DOHH2 (cell line): ENCODE measurements at regions not wholly inside any gene's neighbourhood (a gene's known extent, or its start where the extent isn't known, plus 50 kb on each side); places are given as distances from the start of the nearest gene placed in this dataset.

ENCODE experiments used
- H3F3A ChIP-seq: fragments of 200-600 bp; sonication (generic), shearing (Covaris generic); 2 replicates; pipeline ENCODE4 v1.6.0; 2016; ENCODE audit warnings: antibody characterized with exemption, mild to moderate bottlenecking; ENCODE audit not compliant: control insufficient read depth, insufficient read depth
- H3K27ac ChIP-seq: fragments of 200-600 bp; sonication (generic); 2 replicates; pipeline ENCODE4 v1.5.1; 2014; ENCODE audit warnings: low read depth, mild to moderate bottlenecking, low read length, moderate library complexity
- H3K27me3 ChIP-seq: fragments of 200-600 bp; sonication (generic); 2 replicates; pipeline ENCODE4 v1.6.1; 2014; ENCODE audit warnings: mild to moderate bottlenecking, low read length, mixed read lengths; ENCODE audit not compliant: control insufficient read depth
- H3K36me3 ChIP-seq: fragments of 200-600 bp; sonication (generic); 2 replicates; pipeline ENCODE4 v1.6.1; 2014; ENCODE audit warnings: mild to moderate bottlenecking, low read length, moderate library complexity, mixed read lengths; ENCODE audit not compliant: control insufficient read depth
- H3K4me1 ChIP-seq: fragments of 200-600 bp; sonication (generic); 2 replicates; pipeline ENCODE4 v1.6.1; 2014; ENCODE audit warnings: mild to moderate bottlenecking, low read length, mixed read lengths; ENCODE audit not compliant: control insufficient read depth
- H3K4me2 ChIP-seq: fragments of 200-600 bp; sonication (generic); 2 replicates; pipeline ENCODE4 v1.6.0; 2014; ENCODE audit warnings: mild to moderate bottlenecking, low read length, moderate library complexity
- H3K4me3 ChIP-seq: fragments of 200-600 bp; sonication (generic); 2 replicates; pipeline ENCODE4 v1.5.1; 2014; ENCODE audit warnings: mild to moderate bottlenecking, low read length, mixed read lengths
- H3K79me2 ChIP-seq: fragments of 200-600 bp; sonication (generic); 2 replicates; pipeline ENCODE4 v1.6.1; 2014; ENCODE audit warnings: mild to moderate bottlenecking, low read length, mixed read lengths; ENCODE audit not compliant: control insufficient read depth
- H3K9me2 ChIP-seq: fragments of 200-600 bp; sonication (generic); replicated peaks from 2 replicates; pipeline ENCODE4 v1.6.1; 2014; ENCODE audit warnings: mild to moderate bottlenecking, low read length, mixed read lengths; ENCODE audit not compliant: control insufficient read depth
- H3K9me3 ChIP-seq: fragments of 200-600 bp; sonication (generic); 2 replicates; pipeline ENCODE4 v1.6.1; 2014; ENCODE audit warnings: antibody characterized with exemption, low read length, mixed read lengths; ENCODE audit not compliant: control insufficient read depth, insufficient read depth
- H4K20me1 ChIP-seq: fragments of 200-600 bp; sonication (generic); 2 replicates; pipeline ENCODE4 v1.6.0; 2014; ENCODE audit warnings: low read depth, mild to moderate bottlenecking, antibody characterized with exemption, low read length, moderate library complexity; ENCODE audit not compliant: control insufficient read depth, insufficient read depth
- CTCF ChIP-seq: fragments of 200-600 bp; sonication (generic); IDR thresholded peaks from one replicate; pipeline ENCODE4 v1.5.1; 2014; ENCODE audit warnings: antibody characterized with exemption, mild to moderate bottlenecking, low read depth, low read length; ENCODE audit not compliant: poor library complexity, severe bottlenecking
- EZH2phosphoT487 ChIP-seq: fragments of 200-600 bp; sonication (generic); IDR thresholded peaks from 2 replicates; pipeline ENCODE4 v1.6.1; 2017; ENCODE audit warnings: borderline replicate concordance, mild to moderate bottlenecking, antibody characterized with exemption, low read length, moderate library complexity, mixed read lengths

- H3K27ac ChIP-seq, result no peak overlapping the region
- no peaks in the 10 kb centered on the region for H3F3A ChIP-seq
- no peak overlapping the region for H3K4me3 ChIP-seq
- 0 out of 2 replicates have a peak, but pooled peaks cover 2% of the 10 kb centered on the region for H3K27me3 ChIP-seq
- no peak for TF ChIP-seq CTCF
- TF ChIP-seq EZH2phosphoT487, result no peak
- no peaks in the 10 kb centered on the region for H4K20me1 ChIP-seq
- no peaks in the 10 kb centered on the region for H3K9me2 ChIP-seq
- no peaks in the 10 kb centered on the region for H3K9me3 ChIP-seq
- no peaks in the 10 kb centered on the region for H3K4me1 ChIP-seq
- H3K36me3 ChIP-seq, result no peaks in the 10 kb centered on the region
- H3K4me2 ChIP-seq, result no peak overlapping the region
- H3K79me2 ChIP-seq, result no peaks in the 10 kb centered on the region
Measured at GRCh38 chr5:168104350-168104749, 187.1 kb upstream of the WWC1 start.

GRCh38 chr5:168104811-168105481, 186.5 kb upstream of the WWC1 start:
- no peak overlapping the region for H3K4me3 ChIP-seq
- H3K4me2 ChIP-seq, result no peak overlapping the region
- no peaks in the 10 kb centered on the region for H3K4me1 ChIP-seq
- H3F3A ChIP-seq, result no peaks in the 10 kb centered on the region
- 0 out of 2 replicates have a peak, but pooled peaks cover 2% of the 10 kb centered on the region for H3K27me3 ChIP-seq
- no peaks in the 10 kb centered on the region for H4K20me1 ChIP-seq
- H3K9me3 ChIP-seq, result no peaks in the 10 kb centered on the region
- no peaks in the 10 kb centered on the region for H3K36me3 ChIP-seq
- H3K27ac ChIP-seq, result no peak overlapping the region
- H3K9me2 ChIP-seq, result no peaks in the 10 kb centered on the region
- TF ChIP-seq CTCF, result no peak
- no peak for TF ChIP-seq EZH2phosphoT487
- no peaks in the 10 kb centered on the region for H3K79me2 ChIP-seq

GRCh38 chr5:168106008-168106761, 185.3 kb upstream of the WWC1 start:
- no peaks in the 10 kb centered on the region for H3K9me2 ChIP-seq
- no peaks in the 10 kb centered on the region for H3K36me3 ChIP-seq
- H3K4me3 ChIP-seq, result no peak overlapping the region
- no peak overlapping the region for H3K27ac ChIP-seq
- H3K4me1 ChIP-seq, result no peaks in the 10 kb centered on the region
- H3K4me2 ChIP-seq, result no peak overlapping the region
- H3K9me3 ChIP-seq, result no peaks in the 10 kb centered on the region
- TF ChIP-seq EZH2phosphoT487 (no peak), CTCF (no peak)
- H3K79me2 ChIP-seq, result no peaks in the 10 kb centered on the region
- no peaks in the 10 kb centered on the region for H3F3A ChIP-seq
- H3K27me3 ChIP-seq, result 0 out of 2 replicates have a peak, but pooled peaks cover 2% of the 10 kb centered on the region
- no peaks in the 10 kb centered on the region for H4K20me1 ChIP-seq
